Effector memory CD4-positive, alpha-beta T cell (primary cell): ENCODE measurements at regions not wholly inside any gene's neighbourhood (a gene's known extent, or its start where the extent isn't known, plus 50 kb on each side); places are given as distances from the start of the nearest gene placed in this dataset.

ENCODE experiments used
- DNase-seq, 3 donors: peaks; one replicate each; pipeline ENCODE4 v3.0.0-alpha.2; 2020
- H3K27ac ChIP-seq: 2 replicates; pipeline ENCODE4 v1.7.0; 2013; ENCODE audit warnings: mild to moderate bottlenecking, low read length, moderate library complexity; ENCODE audit not compliant: insufficient read depth, poor library complexity, severe bottlenecking
- H3K27me3 ChIP-seq: replicated peaks from 2 replicates; pipeline ENCODE4 v1.7.0; 2013; ENCODE audit warnings: mild to moderate bottlenecking, low read length; ENCODE audit not compliant: insufficient read depth, control insufficient read depth, poor library complexity, severe bottlenecking
- H3K36me3 ChIP-seq: 2 replicates; pipeline ENCODE4 v1.7.0; 2013; ENCODE audit warnings: mild to moderate bottlenecking, low read length, moderate library complexity; ENCODE audit not compliant: control insufficient read depth, insufficient read depth
- H3K4me1 ChIP-seq: 2 replicates; pipeline ENCODE4 v1.7.0; 2013; ENCODE audit warnings: low read length, mild to moderate bottlenecking; ENCODE audit not compliant: control insufficient read depth, insufficient read depth, poor library complexity, severe bottlenecking
- H3K4me3 ChIP-seq: 2 replicates; pipeline ENCODE4 v1.7.0; 2013; ENCODE audit warnings: low read length, low read depth, mild to moderate bottlenecking; ENCODE audit not compliant: insufficient read depth, poor library complexity, severe bottlenecking
- H3K9me3 ChIP-seq: 2 replicates; pipeline ENCODE4 v1.7.0; 2013; ENCODE audit warnings: mild to moderate bottlenecking, low read length, moderate library complexity; ENCODE audit not compliant: control insufficient read depth

- Histone ChIP-seq H3K27me3 (no peaks in the 10 kb centered on the region), H3K4me3 (no peak overlapping the region), H3K4me1 (no peaks in the 10 kb centered on the region), H3K27ac (no peak overlapping the region), H3K9me3 (no peaks in the 10 kb centered on the region), H3K36me3 (no peaks in the 10 kb centered on the region)
- DNase-seq = no peak
Measured at GRCh38 chr1:99560207-99561040, 85.5 kb upstream of the PALMD start.

GRCh38 chr1:99561952-99562351 lies 84.0 kb upstream of the PALMD start:
- Histone ChIP-seq H3K27ac (no peak overlapping the region), H3K4me3 (no peak overlapping the region), H3K27me3 (no peaks in the 10 kb centered on the region), H3K36me3 (no peaks in the 10 kb centered on the region), H3K9me3 (no peaks in the 10 kb centered on the region), H3K4me1 (no peaks in the 10 kb centered on the region)
- no peak for DNase-seq

- Histone ChIP-seq H3K4me3 (no peak overlapping the region), H3K4me1 (no peaks in the 10 kb centered on the region), H3K9me3 (no peaks in the 10 kb centered on the region), H3K27me3 (no peaks in the 10 kb centered on the region), H3K36me3 (no peaks in the 10 kb centered on the region), H3K27ac (no peak overlapping the region)
- DNase-seq = no peak
Measured at GRCh38 chr1:99565606-99566289, 80.2 kb upstream of the PALMD start.

- H3K27me3 ChIP-seq = no peaks in the 10 kb centered on the region
- H3K9me3 ChIP-seq = no peaks in the 10 kb centered on the region
- no peak for DNase-seq
- no peaks in the 10 kb centered on the region for H3K36me3 ChIP-seq
- H3K4me1 ChIP-seq = no peaks in the 10 kb centered on the region
- H3K27ac ChIP-seq = no peak overlapping the region
- no peak overlapping the region for H3K4me3 ChIP-seq
Measured at GRCh38 chr1:99566290-99567021, 79.5 kb upstream of the PALMD start.

DNA sequence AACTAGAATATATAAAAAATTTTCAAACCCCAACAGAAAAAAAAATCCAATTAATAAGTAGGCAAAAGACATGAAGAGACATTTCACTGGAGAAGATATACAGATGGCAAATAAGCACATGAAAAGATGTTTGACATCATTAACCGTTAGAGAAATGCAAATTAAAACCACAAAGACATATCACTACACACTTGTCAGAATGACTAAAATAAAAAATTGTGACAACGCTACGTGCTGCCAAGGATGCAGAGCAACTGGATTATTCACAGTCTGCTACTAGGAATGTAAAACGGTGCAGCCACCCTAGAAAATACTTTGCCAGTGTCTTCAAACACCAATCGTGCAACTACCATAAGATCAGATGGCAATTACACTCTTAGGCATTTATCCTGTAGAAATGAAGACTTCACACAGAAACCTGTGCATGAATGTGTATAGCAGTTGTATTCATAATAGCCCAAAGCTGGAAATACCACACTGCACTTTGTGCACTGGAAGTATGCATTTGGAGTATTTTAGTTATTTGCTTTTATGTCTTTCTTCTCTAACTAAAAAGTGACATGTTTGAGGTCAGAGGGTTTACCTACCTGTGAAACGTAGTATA lies 75.3 kb upstream of the PALMD start:
- no peak overlapping the region for H3K27ac ChIP-seq
- no peaks in the 10 kb centered on the region for H3K9me3 ChIP-seq
- no peak overlapping the region for H3K4me3 ChIP-seq
- H3K36me3 ChIP-seq = no peaks in the 10 kb centered on the region
- DNase-seq = no peak
- H3K27me3 ChIP-seq = no peaks in the 10 kb centered on the region
- no peaks in the 10 kb centered on the region for H3K4me1 ChIP-seq

- H3K36me3 ChIP-seq = no peaks in the 10 kb centered on the region
- no peaks in the 10 kb centered on the region for H3K4me1 ChIP-seq
- H3K4me3 ChIP-seq = no peak overlapping the region
- no peak overlapping the region for H3K27ac ChIP-seq
- H3K9me3 ChIP-seq = no peaks in the 10 kb centered on the region
- no peak for DNase-seq
- H3K27me3 ChIP-seq = no peaks in the 10 kb centered on the region
Measured at GRCh38 chr1:99571092-99571734, 74.7 kb upstream of the PALMD start.

GRCh38 chr1:99573431-99574217 lies 72.3 kb upstream of the PALMD start:
- Histone ChIP-seq H3K27ac (no peak overlapping the region), H3K4me1 (no peaks in the 10 kb centered on the region), H3K36me3 (no peaks in the 10 kb centered on the region), H3K4me3 (no peak overlapping the region), H3K27me3 (no peaks in the 10 kb centered on the region), H3K9me3 (no peaks in the 10 kb centered on the region)
- DNase-seq = no peak

GRCh38 chr1:99577313-99577712 lies 68.6 kb upstream of the PALMD start:
- Histone ChIP-seq H3K36me3 (no peaks in the 10 kb centered on the region), H3K4me3 (no peak overlapping the region), H3K9me3 (no peaks in the 10 kb centered on the region), H3K4me1 (no peaks in the 10 kb centered on the region), H3K27me3 (no peaks in the 10 kb centered on the region), H3K27ac (no peak overlapping the region)
- no peak for DNase-seq

DNA sequence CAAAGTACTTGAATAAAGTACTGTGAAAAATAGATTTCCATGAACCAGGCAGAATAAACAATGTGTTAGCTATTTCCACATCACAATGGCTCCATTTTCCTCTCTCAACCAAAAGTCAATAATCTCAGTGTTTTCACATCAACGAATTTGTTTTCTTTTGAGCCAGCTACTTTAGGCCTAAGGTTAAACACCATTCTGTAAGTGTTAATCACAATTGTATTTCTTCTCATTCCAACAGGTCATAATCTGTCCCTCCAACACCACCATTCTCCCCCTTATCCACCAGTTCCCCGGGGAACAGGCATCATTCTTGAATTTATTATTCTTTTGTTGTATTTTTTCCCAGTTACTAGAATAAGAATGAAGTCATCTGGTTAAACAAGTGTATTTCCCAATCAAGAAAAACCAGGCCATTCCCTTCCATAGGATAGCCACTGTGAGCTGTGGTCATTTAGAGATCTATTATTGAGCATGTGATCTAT lies 66.2 kb upstream of the PALMD start:
- Histone ChIP-seq H3K36me3 (no peaks in the 10 kb centered on the region), H3K4me1 (no peaks in the 10 kb centered on the region), H3K4me3 (no peak overlapping the region), H3K27ac (no peak overlapping the region), H3K9me3 (no peaks in the 10 kb centered on the region), H3K27me3 (no peaks in the 10 kb centered on the region)
- no peak for DNase-seq
